OCI-LY7 (cell line): ENCODE measurements at regions not wholly inside any gene's neighbourhood (a gene's known extent, or its start where the extent isn't known, plus 50 kb on each side); places are given as distances from the start of the nearest gene placed in this dataset.

ENCODE experiments used
- BruUV-seq: library from RNA; stranded (reverse); fragments of 400-500 nt; replicated peaks from 2 replicates; lab custom pipeline; 2021; lab: Mats Ljungman, UMichigan
- CTCF ChIA-PET: fragments of 300-600 bp; sonication (Branson Sonifier 250); formaldehyde crosslinking; loops from one replicate; lab custom pipeline; 2022; ENCODE audit warnings: antibody characterized with exemption; ENCODE audit not compliant: unreplicated experiment; lab: Charles Lee
- POLR2A ChIA-PET: fragments of 300-600 bp; sonication (Branson Sonifier 250); formaldehyde crosslinking; loops from one replicate; lab custom pipeline; 2022; ENCODE audit warnings: antibody characterized with exemption; lab: Charles Lee
- DNase-seq: peaks from one replicate; pipeline ENCODE4 v3.0.0-alpha.2; 2015; ENCODE audit warnings: low spot score
- H2AFZ ChIP-seq: fragments of 200-600 bp; sonication (generic), shearing (Covaris generic); 2 replicates; pipeline ENCODE4 v1.6.1; 2014; ENCODE audit warnings: mild to moderate bottlenecking, antibody characterized with exemption, low read length, moderate library complexity
- H3K27ac ChIP-seq: fragments of 200-600 bp; sonication (generic); 2 replicates; pipeline ENCODE4 v1.5.1; 2014; ENCODE audit warnings: mixed run types, low read depth, mild to moderate bottlenecking, moderate library complexity, low read length, inconsistent platforms; ENCODE audit not compliant: poor library complexity, severe bottlenecking
- H3K36me3 ChIP-seq: fragments of 200-600 bp; sonication (generic); 2 replicates; pipeline ENCODE4 v1.6.1; 2014; ENCODE audit warnings: mild to moderate bottlenecking, antibody characterized with exemption, low read length, moderate library complexity, mixed read lengths; ENCODE audit not compliant: insufficient read depth
- H3K4me1 ChIP-seq: fragments of 200-600 bp; sonication (generic); 2 replicates; pipeline ENCODE4 v1.5.1; 2014; ENCODE audit warnings: mild to moderate bottlenecking, low read length; ENCODE audit not compliant: insufficient read depth, poor library complexity, severe bottlenecking
- H3K4me2 ChIP-seq: fragments of 200-600 bp; sonication (generic); 2 replicates; pipeline ENCODE4 v1.6.1; 2014; ENCODE audit warnings: mild to moderate bottlenecking, low read length
- H3K4me3 ChIP-seq: fragments of 200-600 bp; sonication (generic); 2 replicates; pipeline ENCODE4 v1.5.1; 2014; ENCODE audit warnings: mild to moderate bottlenecking, low read depth, low read length; ENCODE audit not compliant: poor library complexity, severe bottlenecking
- H3K79me2 ChIP-seq: fragments of 200-600 bp; sonication (generic); 2 replicates; pipeline ENCODE4 v1.6.1; 2016; ENCODE audit warnings: low read depth, mild to moderate bottlenecking, low read length, moderate library complexity, mixed read lengths; ENCODE audit not compliant: insufficient read depth
- H3K9me2 ChIP-seq: fragments of 200-600 bp; sonication (generic); 2 replicates; pipeline ENCODE4 v1.6.1; 2016; ENCODE audit warnings: mild to moderate bottlenecking, low read length, mixed read lengths; ENCODE audit not compliant: insufficient read depth
- H3K9me3 ChIP-seq: fragments of 200-600 bp; sonication (generic); 2 replicates; pipeline ENCODE4 v1.6.1; 2014; ENCODE audit warnings: mild to moderate bottlenecking, mixed run types, low read length, mixed read lengths
- H4K20me1 ChIP-seq: fragments of 200-600 bp; sonication (generic); 2 replicates; pipeline ENCODE4 v1.6.1; 2014; ENCODE audit warnings: mild to moderate bottlenecking, antibody characterized with exemption, low read length, moderate library complexity, mixed read lengths; ENCODE audit not compliant: insufficient read depth
- EZH2phosphoT487 ChIP-seq: fragments of 200-600 bp; sonication (generic); IDR thresholded peaks from 2 replicates; pipeline ENCODE4 v1.6.1; 2018; ENCODE audit warnings: low read depth, borderline replicate concordance, mild to moderate bottlenecking, mixed run types, antibody characterized with exemption, low read length, moderate library complexity, mixed read lengths
- intact Hi-C: fragments of 100-400 bp; cut with micrococcal nuclease; formaldehyde crosslinking; loops from one replicate; pipeline ENCODE4 v1.10.0; 2022; ENCODE audit not compliant: unreplicated experiment
- TF ChIP-seq, protein P1 (sequence below): fragments of 200-600 bp; sonication (generic); conservative IDR thresholded peaks from 2 replicates; pipeline ENCODE4 v1.5.1; 2014; ENCODE audit warnings: mild to moderate bottlenecking, antibody characterized with exemption, low read length, moderate library complexity, mixed read lengths

DNA sequence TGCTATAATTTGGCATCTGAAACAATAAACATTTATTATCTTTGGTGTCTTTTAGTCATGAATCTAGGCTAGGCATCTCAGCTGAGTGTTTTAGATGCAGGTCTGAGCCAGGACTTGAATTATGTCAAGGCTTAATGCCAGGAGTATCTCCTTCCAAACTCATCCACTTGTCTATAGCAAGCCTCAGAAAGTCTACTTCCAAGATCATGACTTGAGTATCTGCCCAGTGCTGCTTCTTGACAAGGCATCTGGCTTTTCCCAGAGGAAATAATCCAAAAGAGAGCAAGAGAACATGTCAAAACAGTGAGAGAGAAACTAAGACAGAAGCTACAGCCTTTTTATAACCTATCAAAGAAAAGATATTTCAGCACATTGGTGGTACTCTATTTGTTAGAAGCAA lies 1052.1 kb upstream of the PCDH10 start:
- Histone ChIP-seq H3K79me2 (no peaks in the 10 kb centered on the region), H3K4me3 (no peak overlapping the region), H2AFZ (peak overlapping the region; percentile 20; the same call in 1 of the 2 replicates), H3K27ac (no peak overlapping the region), H3K4me2 (no peak overlapping the region), H3K9me3 (peaks cover 4% of the 10 kb centered on the region; the same call in 1 of the 2 replicates), H3K9me2 (no peaks in the 10 kb centered on the region), H4K20me1 (no peaks in the 10 kb centered on the region), H3K4me1 (no peaks in the 10 kb centered on the region), H3K36me3 (no peaks in the 10 kb centered on the region)
- BruUV-seq = no TSS peak
- intact Hi-C loops = no loop called here
- ChIA-PET CTCF (no interaction called here), POLR2A (interaction anchor here (0.6 kb wide), 1 partner anchor 54 kb away, joined by 3 read pairs; no protein-coding TSS in a partner anchor)
- no peak for TF ChIP-seq EZH2phosphoT487
- TF ChIP-seq, protein P1, sequence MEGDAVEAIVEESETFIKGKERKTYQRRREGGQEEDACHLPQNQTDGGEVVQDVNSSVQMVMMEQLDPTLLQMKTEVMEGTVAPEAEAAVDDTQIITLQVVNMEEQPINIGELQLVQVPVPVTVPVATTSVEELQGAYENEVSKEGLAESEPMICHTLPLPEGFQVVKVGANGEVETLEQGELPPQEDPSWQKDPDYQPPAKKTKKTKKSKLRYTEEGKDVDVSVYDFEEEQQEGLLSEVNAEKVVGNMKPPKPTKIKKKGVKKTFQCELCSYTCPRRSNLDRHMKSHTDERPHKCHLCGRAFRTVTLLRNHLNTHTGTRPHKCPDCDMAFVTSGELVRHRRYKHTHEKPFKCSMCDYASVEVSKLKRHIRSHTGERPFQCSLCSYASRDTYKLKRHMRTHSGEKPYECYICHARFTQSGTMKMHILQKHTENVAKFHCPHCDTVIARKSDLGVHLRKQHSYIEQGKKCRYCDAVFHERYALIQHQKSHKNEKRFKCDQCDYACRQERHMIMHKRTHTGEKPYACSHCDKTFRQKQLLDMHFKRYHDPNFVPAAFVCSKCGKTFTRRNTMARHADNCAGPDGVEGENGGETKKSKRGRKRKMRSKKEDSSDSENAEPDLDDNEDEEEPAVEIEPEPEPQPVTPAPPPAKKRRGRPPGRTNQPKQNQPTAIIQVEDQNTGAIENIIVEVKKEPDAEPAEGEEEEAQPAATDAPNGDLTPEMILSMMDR = no peak
- no peak for DNase-seq

DNA sequence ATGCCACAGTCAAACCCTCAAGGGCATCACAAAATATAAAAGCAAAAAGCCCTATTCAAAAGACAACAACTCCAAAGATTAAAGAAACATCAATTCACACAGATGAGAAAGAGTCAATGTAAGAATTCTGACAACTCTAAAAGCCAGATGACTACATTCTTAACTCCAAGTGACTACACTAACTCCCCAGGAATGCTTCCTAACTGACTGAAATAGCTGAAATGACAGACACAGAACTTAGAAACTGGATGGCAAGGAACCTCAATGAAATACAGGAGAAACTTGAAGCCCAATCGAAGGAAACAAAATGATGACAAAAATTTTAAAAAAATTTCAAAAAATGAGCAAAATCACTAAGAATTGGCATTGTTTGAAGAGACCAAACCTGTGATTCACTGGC lies 1047.6 kb upstream of the PCDH10 start:
- no peak overlapping the region for H3K27ac ChIP-seq
- H3K4me1 ChIP-seq = no peaks in the 10 kb centered on the region
- ChIA-PET POLR2A (interaction anchor here (1.2 kb wide), 1 partner anchor 82 kb away, joined by 6 read pairs; no protein-coding TSS in a partner anchor), CTCF (no interaction called here)
- H3K79me2 ChIP-seq = no peaks in the 10 kb centered on the region
- no peak overlapping the region for H3K4me2 ChIP-seq
- H3K4me3 ChIP-seq = no peak overlapping the region
- H4K20me1 ChIP-seq = no peaks in the 10 kb centered on the region
- no peak for DNase-seq
- no peaks in the 10 kb centered on the region for H3K9me2 ChIP-seq
- peaks cover 10% of the 10 kb centered on the region; the same call in 1 of the 2 replicates for H3K9me3 ChIP-seq
- H3K36me3 ChIP-seq = no peaks in the 10 kb centered on the region
- TF ChIP-seq, protein P1 = no peak
- no peak for TF ChIP-seq EZH2phosphoT487
- no TSS peak for BruUV-seq
- intact Hi-C loops = no loop called here
- peak overlapping the region; percentile 30; the same call in 1 of the 2 replicates for H2AFZ ChIP-seq

DNA sequence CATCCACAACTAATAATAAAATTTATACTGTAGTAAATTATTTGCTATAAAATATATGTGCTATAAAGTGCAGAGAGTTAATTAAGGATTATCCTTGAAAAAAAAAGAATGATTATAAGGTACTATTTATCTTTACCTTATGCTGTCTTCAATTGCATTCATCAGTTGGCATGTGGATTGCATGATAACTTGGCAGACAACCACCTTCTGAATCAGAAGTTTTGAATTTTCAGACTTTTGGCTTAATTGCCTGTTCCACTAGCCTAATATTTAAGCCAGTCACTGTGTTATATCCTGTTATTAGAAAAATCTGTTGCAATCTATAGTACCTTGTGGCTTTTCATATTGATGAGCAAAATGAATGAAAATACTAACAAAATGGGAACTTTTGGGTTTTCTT lies 1040.3 kb upstream of the PCDH10 start:
- Histone ChIP-seq H3K79me2 (no peaks in the 10 kb centered on the region), H2AFZ (no peak overlapping the region), H3K4me2 (no peak overlapping the region), H3K4me3 (no peak overlapping the region), H3K27ac (no peak overlapping the region), H3K36me3 (no peaks in the 10 kb centered on the region; the same call in 1 of the 2 replicates), H3K9me3 (no peaks in the 10 kb centered on the region), H3K4me1 (no peaks in the 10 kb centered on the region), H3K9me2 (no peaks in the 10 kb centered on the region), H4K20me1 (no peaks in the 10 kb centered on the region)
- intact Hi-C loops = no loop called here
- ChIA-PET POLR2A (no interaction called here), CTCF (no interaction called here)
- no peak for TF ChIP-seq EZH2phosphoT487
- TF ChIP-seq, protein P1 = no peak
- no peak for DNase-seq
- no TSS peak for BruUV-seq
